ENCODE measurements at regions not wholly inside any gene's neighbourhood (a gene's known extent, or its start where the extent isn't known, plus 50 kb on each side); places are given as distances from the start of the nearest gene placed in this dataset.

GRCh38 chr2:43084699-43085091 lies 141.7 kb downstream of the ZFP36L2 start:
- no peak for DNase-seq (ENCODE audit: low spot score)

- no peak for DNase-seq (ENCODE audit: low spot score)
These were observed 142.4 kb downstream of the ZFP36L2 start for GRCh38 chr2:43083710-43084698.

GRCh38 chr2:43082903-43083677 lies 143.3 kb downstream of the ZFP36L2 start:
- DNase-seq (ENCODE audit: low spot score) = no peak

GRCh38 chr2:43082111-43082894 lies 144.1 kb downstream of the ZFP36L2 start:
- no peak for DNase-seq (ENCODE audit: low spot score)

GRCh38 chr2:43081131-43081765 lies 145.2 kb downstream of the ZFP36L2 start:
- no peak for DNase-seq (ENCODE audit: low spot score)

- DNase-seq (ENCODE audit: low spot score) = no peak
These were observed 145.8 kb downstream of the ZFP36L2 start for GRCh38 chr2:43080571-43081021.

GRCh38 chr2:43078781-43079755 lies 147.3 kb downstream of the ZFP36L2 start:
- no peak for DNase-seq (ENCODE audit: low spot score)

GRCh38 chr2:43078301-43078700 lies 148.1 kb downstream of the ZFP36L2 start:
- DNase-seq (ENCODE audit: low spot score) = no peak

- DNase-seq (ENCODE audit: low spot score) = no peak
These were observed 148.5 kb downstream of the ZFP36L2 start for GRCh38 chr2:43077876-43078275.

- DNase-seq (ENCODE audit: low spot score) = no peak
These were observed 149.7 kb downstream of the ZFP36L2 start for GRCh38 chr2:43076676-43077075.

GRCh38 chr2:43075811-43076585 lies 150.4 kb downstream of the ZFP36L2 start:
- DNase-seq (ENCODE audit: low spot score) = no peak

- peak; percentile 79 for DNase-seq (ENCODE audit: low spot score)
These were observed 151.3 kb downstream of the ZFP36L2 start for GRCh38 chr2:43075054-43075593.

GRCh38 chr2:43074592-43075053 lies 151.8 kb downstream of the ZFP36L2 start:
- DNase-seq (ENCODE audit: low spot score) = no peak

- no peak for DNase-seq (ENCODE audit: low spot score)
These were observed 152.4 kb downstream of the ZFP36L2 start for GRCh38 chr2:43074052-43074451.

- DNase-seq (ENCODE audit: low spot score) = no peak
These were observed 153.0 kb downstream of the ZFP36L2 start for GRCh38 chr2:43073401-43073825.

- no peak for DNase-seq (ENCODE audit: low spot score)
These were observed 154.5 kb downstream of the ZFP36L2 start for GRCh38 chr2:43071599-43072550.

- DNase-seq (ENCODE audit: low spot score) = no peak
These were observed 155.5 kb downstream of the ZFP36L2 start for GRCh38 chr2:43070676-43071502.

All from RKO (cell line).